Osteocyte (in vitro differentiated cells): ENCODE measurements at regions not wholly inside any gene's neighbourhood (a gene's known extent, or its start where the extent isn't known, plus 50 kb on each side); places are given as distances from the start of the nearest gene placed in this dataset.

Source experiments
- DNase-seq: peaks from one replicate; pipeline ENCODE4 v3.0.0; 2021; ENCODE audit warnings: mixed read lengths; ENCODE audit not compliant: unreplicated experiment; ENCODE audit errors: extremely low spot score
- H3K27ac Mint-ChIP-seq: one replicate; pipeline ENCODE4 v1.8.0; 2021; ENCODE audit warnings: mild to moderate bottlenecking, mixed read lengths; ENCODE audit not compliant: unreplicated experiment
- H3K27me3 Mint-ChIP-seq: one replicate; pipeline ENCODE4 v1.8.0; 2021; ENCODE audit warnings: mixed read lengths; ENCODE audit not compliant: unreplicated experiment
- H3K36me3 Mint-ChIP-seq: one replicate; pipeline ENCODE4 v1.8.0; 2021; ENCODE audit warnings: mixed read lengths; ENCODE audit not compliant: unreplicated experiment
- H3K4me1 Mint-ChIP-seq: one replicate; pipeline ENCODE4 v1.8.0; 2021; ENCODE audit warnings: mixed read lengths; ENCODE audit not compliant: unreplicated experiment
- H3K4me3 Mint-ChIP-seq: one replicate; pipeline ENCODE4 v1.8.0; 2021; ENCODE audit warnings: mild to moderate bottlenecking, moderate library complexity, mixed read lengths; ENCODE audit not compliant: unreplicated experiment
- H3K9me3 Mint-ChIP-seq: one replicate; pipeline ENCODE4 v1.8.0; 2021; ENCODE audit warnings: mixed read lengths; ENCODE audit not compliant: unreplicated experiment
- CTCF ChIP-seq: fragments of 200-600 bp; sonication (generic); IDR thresholded peaks from 2 replicates; pipeline ENCODE4 v1.5.0; 2021; ENCODE audit warnings: antibody characterized with exemption, mild to moderate bottlenecking, moderate library complexity

- Mint-ChIP-seq H3K9me3 (no peaks in the 10 kb centered on the region), H3K27ac (no peak overlapping the region), H3K27me3 (no peaks in the 10 kb centered on the region), H3K4me1 (peaks cover 7% of the 10 kb centered on the region), H3K4me3 (no peak overlapping the region), H3K36me3 (peaks cover 5% of the 10 kb centered on the region)
- no peak for TF ChIP-seq CTCF
- no peak for DNase-seq
Observed at GRCh38 chr4:124519196-124519595, 193.3 kb downstream of the ANKRD50 start.

- Mint-ChIP-seq H3K9me3 (no peaks in the 10 kb centered on the region), H3K27ac (no peak overlapping the region), H3K27me3 (no peaks in the 10 kb centered on the region), H3K4me1 (peaks cover 22% of the 10 kb centered on the region), H3K4me3 (no peak overlapping the region), H3K36me3 (peaks cover 5% of the 10 kb centered on the region)
- no peak for DNase-seq
- TF ChIP-seq CTCF, result no peak
Observed at GRCh38 chr4:124523816-124524215, 188.7 kb downstream of the ANKRD50 start.

GRCh38 chr4:124525524-124525923, 187.0 kb downstream of the ANKRD50 start:
- no peak for DNase-seq
- H3K4me3 Mint-ChIP-seq, result no peak overlapping the region
- no peaks in the 10 kb centered on the region for H3K27me3 Mint-ChIP-seq
- peaks cover 5% of the 10 kb centered on the region for H3K36me3 Mint-ChIP-seq
- peaks cover 15% of the 10 kb centered on the region for H3K4me1 Mint-ChIP-seq
- H3K27ac Mint-ChIP-seq, result no peak overlapping the region
- TF ChIP-seq CTCF, result no peak
- H3K9me3 Mint-ChIP-seq, result no peaks in the 10 kb centered on the region

- Mint-ChIP-seq H3K36me3 (peaks cover 5% of the 10 kb centered on the region), H3K9me3 (no peaks in the 10 kb centered on the region), H3K27ac (peak overlapping the region; percentile 76), H3K4me1 (peaks cover 15% of the 10 kb centered on the region), H3K4me3 (peak overlapping the region; percentile 11), H3K27me3 (no peaks in the 10 kb centered on the region)
- no peak for TF ChIP-seq CTCF
- no peak for DNase-seq
Observed at GRCh38 chr4:124526331-124526730, 186.2 kb downstream of the ANKRD50 start.

- peak overlapping the region; percentile 76 for H3K27ac Mint-ChIP-seq
Observed at GRCh38 chr4:124526769-124527168, 185.8 kb downstream of the ANKRD50 start.

More at GRCh38 chr4:124526769-124527168, 185.8 kb downstream of the ANKRD50 start:
- DNase-seq, result no peak
- H3K36me3 Mint-ChIP-seq, result peaks cover 5% of the 10 kb centered on the region
- TF ChIP-seq CTCF, result no peak
- H3K27me3 Mint-ChIP-seq, result no peaks in the 10 kb centered on the region
- H3K4me3 Mint-ChIP-seq, result peak overlapping the region; percentile 11
- H3K4me1 Mint-ChIP-seq, result peaks cover 15% of the 10 kb centered on the region
- no peaks in the 10 kb centered on the region for H3K9me3 Mint-ChIP-seq
